K562 (cell line): ENCODE measurements at regions not wholly inside any gene's neighbourhood (a gene's known extent, or its start where the extent isn't known, plus 50 kb on each side); places are given as distances from the start of the nearest gene placed in this dataset.

ENCODE experiments used
- ATAC-seq: fragments of 200-7000 bp; cut with Tn5 transposase; 3 replicates; pipeline ENCODE4 v1.9.1; 2020; ENCODE audit warnings: moderate library complexity
- BruUV-seq: library from RNA; stranded (reverse); fragments of 400-500 nt; replicated peaks from 2 replicates; lab custom pipeline; 2021; lab: Mats Ljungman, UMichigan
- CTCF ChIA-PET: fragments of 300-600 bp; formaldehyde crosslinking; extraction: SDS; loops from one replicate; lab custom pipeline; 2021; ENCODE audit warnings: low intra/inter-chr PET ratio; lab: Yijun Ruan, JAX
- POLR2A ChIA-PET: fragments of 300-600, 350-650 bp; sonication (Branson Sonifier 250); formaldehyde crosslinking; extraction: SDS; loops from one replicate; lab custom pipeline; 2021; ENCODE audit warnings: antibody characterized with exemption, inconsistent platforms; lab: Yijun Ruan, JAX
- DNase-seq, 4 experiments: peaks; one replicate each; pipeline versions ENCODE4 v3.0.0 to v3.0.0-alpha.2; 2011 to 2018; ENCODE audit warnings: low spot score in 3 of 4, mixed read lengths in 3 of 4; ENCODE audit errors: extremely low read depth in 1 of 4
- FAIRE-seq: peaks from 2 replicates; lab custom pipeline; 2011; peaks lifted over from hg19 to GRCh38; lab: Jason Lieb, UNC
- H2AFZ ChIP-seq: 2 replicates; pipeline ENCODE4 v1.6.0; 2011; ENCODE audit warnings: low read depth, low read length, control low read depth, inconsistent platforms
- H3K27ac ChIP-seq: fragments of 200-600 bp; 3 replicates; pipeline ENCODE4 v1.8.0; 2011; ENCODE audit warnings: low read depth, mild to moderate bottlenecking, control low read depth, inconsistent platforms, low read length, moderate library complexity, mixed read lengths; ENCODE audit errors: extremely low read depth
- H3K27me3 ChIP-seq, 2 experiments: fragments of 300-600 bp in 1 of 2; 2 replicates in 1 of 2; 3 replicates in 1 of 2; pipeline versions ENCODE4 v1.6.0 to v1.8.0; 2011; ENCODE audit warnings: inconsistent platforms in 2 of 2, low read length in 2 of 2, mild to moderate bottlenecking in 1 of 2, mixed read lengths in 1 of 2, moderate library complexity in 1 of 2; ENCODE audit not compliant: control insufficient read depth in 2 of 2, insufficient read depth in 2 of 2
- H3K36me3 ChIP-seq: fragments of 300-600 bp; 3 replicates; pipeline ENCODE4 v1.8.0; 2011; ENCODE audit warnings: mild to moderate bottlenecking, low read length, inconsistent platforms; ENCODE audit not compliant: control insufficient read depth, insufficient read depth
- H3K4me1 ChIP-seq, 2 experiments: fragments of 200-600 bp in 1 of 2; replicated peaks in 1 of 2; 2 replicates in 1 of 2; 3 replicates in 1 of 2; pipeline versions ENCODE4 v1.5.1 to v1.8.0; 2011; ENCODE audit warnings: inconsistent platforms in 2 of 2, low read length in 2 of 2, mild to moderate bottlenecking in 1 of 2, mixed read lengths in 1 of 2, moderate library complexity in 1 of 2; ENCODE audit not compliant: control insufficient read depth in 2 of 2, insufficient read depth in 2 of 2
- H3K4me2 ChIP-seq: 2 replicates; pipeline ENCODE4 v1.6.1; 2011; ENCODE audit warnings: low read length, control low read depth, inconsistent platforms, mixed read lengths; ENCODE audit not compliant: insufficient read depth
- H3K4me3 ChIP-seq: fragments of 200-600 bp; sonication (generic), shearing (Covaris generic); 2 replicates; pipeline ENCODE4 v1.5.1; 2016; ENCODE audit warnings: control low read depth, inconsistent platforms
- H3K79me2 ChIP-seq: fragments of 200-600 bp; 3 replicates; pipeline ENCODE4 v1.8.0; 2011; ENCODE audit warnings: low read length, inconsistent platforms; ENCODE audit not compliant: control insufficient read depth, insufficient read depth
- H3K9ac ChIP-seq, 2 experiments: 2 replicates each; pipeline versions ENCODE4 v1.6.0 to v1.6.1; 2011; ENCODE audit warnings: low read depth in 2 of 2, low read length in 2 of 2, control low read depth in 1 of 2, inconsistent platforms in 1 of 2, mild to moderate bottlenecking in 1 of 2, mixed read lengths in 1 of 2; ENCODE audit not compliant: insufficient read depth in 1 of 2
- H3K9me1 ChIP-seq: one replicate; pipeline ENCODE4 v1.6.0; 2011; ENCODE audit warnings: inconsistent platforms, mild to moderate bottlenecking, low read length, moderate library complexity; ENCODE audit not compliant: control insufficient read depth, insufficient read depth
- H3K9me3 ChIP-seq: replicated peaks from 2 replicates; pipeline ENCODE4 v1.5.1; 2011; ENCODE audit warnings: low read depth, low read length, inconsistent platforms; ENCODE audit not compliant: control insufficient read depth, insufficient read depth
- H4K20me1 ChIP-seq: replicated peaks from 2 replicates; pipeline ENCODE4 v1.6.1; 2011; ENCODE audit warnings: low read length, inconsistent platforms, mixed read lengths; ENCODE audit not compliant: control insufficient read depth, insufficient read depth
- BMI1 ChIP-seq: fragments of 150-350 bp; IDR thresholded peaks from 2 replicates; pipeline ENCODE4 v1.6.1; 2014; ENCODE audit warnings: low read length
- CCNT2 ChIP-seq: IDR thresholded peaks from 2 replicates; pipeline ENCODE4 v1.6.1; 2011; ENCODE audit warnings: borderline replicate concordance, low read depth, mild to moderate bottlenecking, moderate library complexity, mixed read lengths, low read length; ENCODE audit not compliant: insufficient read length; ENCODE audit errors: extremely low read depth
- EWSR1 ChIP-seq: fragments of 450-650 bp; IDR thresholded peaks from 2 replicates; pipeline ENCODE4 v1.6.1; 2018; ENCODE audit warnings: borderline replicate concordance, mild to moderate bottlenecking, low read depth, moderate library complexity; ENCODE audit not compliant: partially characterized antibody
- GABPB1 ChIP-seq: sonication (generic); formaldehyde crosslinking; IDR thresholded peaks from 2 replicates; pipeline ENCODE4 v1.8.0; 2022; ENCODE audit warnings: mild to moderate bottlenecking, missing genetic modification reagents
- HOMEZ ChIP-seq: fragments of 250-450 bp; sonication (Bioruptor Pico); IDR thresholded peaks from 2 replicates; pipeline ENCODE4 v1.4.0; 2020; ENCODE audit warnings: mild to moderate bottlenecking, moderate library complexity
- JUN ChIP-seq, 2 experiments: sonication (generic) in 1 of 2; formaldehyde crosslinking in 1 of 2; IDR thresholded peaks; 2 replicates each; pipeline versions ENCODE4 v1.6.1 to v1.8.0; 2012 to 2022; ENCODE audit warnings: borderline replicate concordance in 2 of 2, mild to moderate bottlenecking in 2 of 2, improper control_type of control experiment in 1 of 2, low read depth in 1 of 2, low read length in 1 of 2, missing genetic modification reagents in 1 of 2
- MEF2D ChIP-seq: conservative IDR thresholded peaks from 2 replicates; pipeline ENCODE4 v1.6.1; 2016; ENCODE audit warnings: low read depth, missing genetic modification characterization, missing compliant biosample characterization
- NFIC ChIP-seq: fragments of 450-650 bp; IDR thresholded peaks from 2 replicates; pipeline ENCODE4 v1.6.1; 2017; ENCODE audit warnings: mild to moderate bottlenecking, inconsistent platforms
- RNF2 ChIP-seq: sonication (generic); IDR thresholded peaks from 2 replicates; pipeline ENCODE4 v1.6.1; 2016
- SETDB1 ChIP-seq: IDR thresholded peaks from one replicate; pipeline ENCODE4 v1.6.1; 2012; ENCODE audit warnings: low read length, control low read depth, inconsistent platforms
- SMARCA5 ChIP-seq: fragments of 450-650 bp; IDR thresholded peaks from 2 replicates; pipeline ENCODE4 v1.6.1; 2016
- TCFL5 ChIP-seq: fragments of 250-450 bp; sonication (Bioruptor Pico); conservative IDR thresholded peaks from 2 replicates; pipeline ENCODE4 v1.6.1; 2021; ENCODE audit warnings: mild to moderate bottlenecking, moderate library complexity, matching md5 sums
- TEAD1 ChIP-seq, 2 experiments: fragments of 450-650 bp in 1 of 2; sonication (generic) in 1 of 2; formaldehyde crosslinking; IDR thresholded peaks; 2 replicates each; pipeline versions ENCODE4 v1.4.0 to v1.8.0; 2020 to 2022; ENCODE audit warnings: mild to moderate bottlenecking in 2 of 2, missing genetic modification reagents in 1 of 2
- ZNF197 ChIP-seq: fragments of 200-800 bp; sonication (Bioruptor generic); IDR thresholded peaks from 2 replicates; pipeline ENCODE4 v1.6.1; 2016; ENCODE audit warnings: low read depth, missing genetic modification characterization, missing compliant biosample characterization
- ZNF778 ChIP-seq: fragments of 450-650 bp; formaldehyde crosslinking; IDR thresholded peaks from 2 replicates; pipeline ENCODE4 v1.4.0; 2020; ENCODE audit warnings: mild to moderate bottlenecking, moderate library complexity
- WGBS: fragments of 100-300 bp; shearing (Covaris generic); methylation state at CpG from one replicate; pipeline ENCODE4 v1.1.6; 2016; ENCODE audit warnings: low coverage, mixed read lengths; ENCODE audit not compliant: insufficient coverage; ENCODE audit errors: missing lambda C conversion rate; 5-methylcytosine and 5-hydroxymethylcytosine counted together
- in situ Hi-C: fragments of 300-500 bp; cut with MboI; formaldehyde crosslinking; loops from 4 replicates; pipeline ENCODE4 v1.15.0; 2018; ENCODE audit warnings: inconsistent platforms, mixed read lengths
- intact Hi-C: fragments of 100-400 bp; cut with micrococcal nuclease; formaldehyde crosslinking; loops from 2 replicates; pipeline ENCODE4 v1.14.2; 2022
- TF ChIP-seq, protein P1 (sequence below): fragments of 450-650 bp; IDR thresholded peaks from 2 replicates; pipeline ENCODE4 v1.6.1; 2017; ENCODE audit warnings: mild to moderate bottlenecking, moderate library complexity

- no peak overlapping the region for H3K27ac ChIP-seq
- POLR2A ChIA-PET, result no interaction called here
Observed at GRCh38 chr2:66174491-66174890, 260.4 kb upstream of the MEIS1 start.

DNA sequence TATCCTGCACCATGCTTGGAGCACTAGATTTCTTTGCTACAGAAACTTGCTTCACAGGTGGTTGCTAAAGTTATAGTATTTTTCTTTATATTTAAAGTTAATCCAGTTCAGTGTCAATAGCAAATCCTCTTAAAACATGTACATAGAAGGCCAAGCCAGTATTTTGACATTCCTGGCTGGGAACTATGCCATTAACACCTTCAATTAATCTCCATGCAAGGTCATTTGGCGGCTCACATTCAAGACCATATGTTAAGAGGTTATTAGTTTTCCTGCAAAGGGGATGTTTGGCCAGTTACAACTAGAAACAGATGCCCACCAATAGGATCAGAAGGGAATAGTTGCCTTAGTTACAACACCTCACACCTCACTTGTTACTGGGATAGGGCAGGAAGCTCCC is 261.3 kb upstream of the MEIS1 start:
- Histone ChIP-seq H3K36me3 (no peaks in the 10 kb centered on the region), H3K9me1 (no peaks in the 10 kb centered on the region), H3K27me3 (no peaks in the 10 kb centered on the region), H3K9ac (no peak overlapping the region), H3K79me2 (no peaks in the 10 kb centered on the region), H3K4me3 (no peak overlapping the region), H3K4me2 (no peak overlapping the region), H2AFZ (no peak overlapping the region), H3K9me3 (no peaks in the 10 kb centered on the region), H4K20me1 (no peaks in the 10 kb centered on the region), H3K27ac (no peak overlapping the region), H3K4me1 (no peaks in the 10 kb centered on the region)
- in situ Hi-C loops (no loop called here), intact Hi-C loops (no loop called here)
- ChIA-PET CTCF (no interaction called here), POLR2A (no interaction called here)
- TF ChIP-seq, protein P1, sequence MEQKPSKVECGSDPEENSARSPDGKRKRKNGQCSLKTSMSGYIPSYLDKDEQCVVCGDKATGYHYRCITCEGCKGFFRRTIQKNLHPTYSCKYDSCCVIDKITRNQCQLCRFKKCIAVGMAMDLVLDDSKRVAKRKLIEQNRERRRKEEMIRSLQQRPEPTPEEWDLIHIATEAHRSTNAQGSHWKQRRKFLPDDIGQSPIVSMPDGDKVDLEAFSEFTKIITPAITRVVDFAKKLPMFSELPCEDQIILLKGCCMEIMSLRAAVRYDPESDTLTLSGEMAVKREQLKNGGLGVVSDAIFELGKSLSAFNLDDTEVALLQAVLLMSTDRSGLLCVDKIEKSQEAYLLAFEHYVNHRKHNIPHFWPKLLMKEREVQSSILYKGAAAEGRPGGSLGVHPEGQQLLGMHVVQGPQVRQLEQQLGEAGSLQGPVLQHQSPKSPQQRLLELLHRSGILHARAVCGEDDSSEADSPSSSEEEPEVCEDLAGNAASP, result no peak
- TF ChIP-seq ZNF197 (CRISPR knock-in tag) (no peak), BMI1 (no peak), GABPB1 (no peak), MEF2D (no peak), SMARCA5 (no peak), TCFL5 (CRISPR knock-in tag) (no peak), RNF2 (no peak), ZNF778 (CRISPR knock-in tag) (no peak), TEAD1 (CRISPR knock-in tag; IDR thresholded peaks at IDR 0.05) (no peak), SETDB1 (no peak), CCNT2 (no peak), HOMEZ (no peak)
- no peak for FAIRE-seq
- 0% methylated on average over 1 of the region's 1 CpG for WGBS
- ATAC-seq, result no peak
- no peak for DNase-seq
- no TSS peak for BruUV-seq

More at GRCh38 chr2:66174491-66174890, 260.4 kb upstream of the MEIS1 start:
- ATAC-seq, result no peak
- no peaks in the 10 kb centered on the region for H4K20me1 ChIP-seq
- no peak overlapping the region for H3K4me3 ChIP-seq
- no peaks in the 10 kb centered on the region for H3K9me3 ChIP-seq
- no peaks in the 10 kb centered on the region for H3K79me2 ChIP-seq
- intact Hi-C loops, result no loop called here
- H3K4me2 ChIP-seq, result no peak overlapping the region
- in situ Hi-C loops, result no loop called here
- WGBS, result 0% methylated on average over 5 of the region's 5 CpGs
- H3K4me1 ChIP-seq, result no peaks in the 10 kb centered on the region
- H3K9me1 ChIP-seq, result no peaks in the 10 kb centered on the region
- no peak overlapping the region for H3K9ac ChIP-seq
- no peak for DNase-seq
- no peak overlapping the region for H2AFZ ChIP-seq
- H3K36me3 ChIP-seq, result no peaks in the 10 kb centered on the region
- CTCF ChIA-PET, result no interaction called here
- TF ChIP-seq NFIC (peak; percentile 9; the same call in 1 of the 2 replicates), JUN (IDR thresholded peaks at IDR 0.05; ENCODE audit: borderline replicate concordance, low read depth, low read length) (no peak), JUN (CRISPR knock-in tag; IDR thresholded peaks at IDR 0.05; ENCODE audit: borderline replicate concordance) (no peak), EWSR1 (no peak)
- TF ChIP-seq, all 486 proteins: peak for 1
- FAIRE-seq, result no peak
- no peaks in the 10 kb centered on the region for H3K27me3 ChIP-seq
- no TSS peak for BruUV-seq
